Stimulated activated CD8-positive, alpha-beta memory T cell treated with anti-CD3 and anti-CD28 coated beads, Interleukin-7, amount 100 ng/mL, for 48 hours (primary cell): ENCODE measurements at regions not wholly inside any gene's neighbourhood (a gene's known extent, or its start where the extent isn't known, plus 50 kb on each side); places are given as distances from the start of the nearest gene placed in this dataset.
"Not testable (repeated sequence)": the region's sequence is repeated elsewhere in the genome, so short reads cannot be mapped to it uniquely, and the experiment has no call there.

Experiments
- DNase-seq, 2 donors: peaks; one replicate each; pipeline ENCODE4 v3.0.0-alpha.2; 2020; ENCODE audit warnings: low read depth in 1 of 2; ENCODE audit errors: extremely low read depth in 1 of 2

GRCh38 chr13:30072818-30073186, 222.4 kb upstream of the UBL3 start:
- no peak for DNase-seq

- DNase-seq: no peak
These were observed 221.8 kb upstream of the UBL3 start for GRCh38 chr13:30071969-30072817.

GRCh38 chr13:30065181-30065580, 214.8 kb upstream of the UBL3 start:
- DNase-seq: no peak

GRCh38 chr13:30063892-30064291, 213.5 kb upstream of the UBL3 start:
- DNase-seq: no peak

GRCh38 chr13:30061217-30061616, 210.8 kb upstream of the UBL3 start:
- DNase-seq: no peak

GRCh38 chr13:30058429-30058828, 208.0 kb upstream of the UBL3 start:
- DNase-seq: no peak

GRCh38 chr13:30054546-30054945, 204.1 kb upstream of the UBL3 start:
- DNase-seq: not testable (repeated sequence)

- no peak for DNase-seq
These were observed 203.5 kb upstream of the UBL3 start for GRCh38 chr13:30053939-30054338.

- no peak for DNase-seq
These were observed 201.7 kb upstream of the UBL3 start for GRCh38 chr13:30052120-30052519.

GRCh38 chr13:30051531-30052060, 201.2 kb upstream of the UBL3 start:
- no peak for DNase-seq

GRCh38 chr13:30049692-30050091, 199.3 kb upstream of the UBL3 start:
- peak in 1 of 2 donors; percentile 11 for DNase-seq

- DNase-seq: peak in 1 of 2 donors; percentile 6
These were observed 196.9 kb upstream of the UBL3 start for GRCh38 chr13:30047154-30047874.

- no peak for DNase-seq
These were observed 195.7 kb upstream of the UBL3 start for GRCh38 chr13:30045916-30046704.

GRCh38 chr13:30044932-30045331, 194.5 kb upstream of the UBL3 start:
- DNase-seq: no peak

GRCh38 chr13:30043631-30043925, 193.2 kb upstream of the UBL3 start:
- no peak for DNase-seq

GRCh38 chr13:30042891-30043630, 192.6 kb upstream of the UBL3 start:
- DNase-seq: no peak

- DNase-seq: no peak
These were observed 191.9 kb upstream of the UBL3 start for GRCh38 chr13:30042272-30042671.

GRCh38 chr13:30039511-30039911, 189.1 kb upstream of the UBL3 start:
- no peak for DNase-seq

GRCh38 chr13:30038884-30039283, 188.5 kb upstream of the UBL3 start:
- DNase-seq: no peak

GRCh38 chr13:30037766-30038165, 187.3 kb upstream of the UBL3 start:
- DNase-seq: no peak

GRCh38 chr13:30037306-30037705, 186.9 kb upstream of the UBL3 start:
- DNase-seq: no peak
